ENCODE measurements at regions not wholly inside any gene's neighbourhood (a gene's known extent, or its start where the extent isn't known, plus 50 kb on each side); places are given as distances from the start of the nearest gene placed in this dataset.

DNA sequence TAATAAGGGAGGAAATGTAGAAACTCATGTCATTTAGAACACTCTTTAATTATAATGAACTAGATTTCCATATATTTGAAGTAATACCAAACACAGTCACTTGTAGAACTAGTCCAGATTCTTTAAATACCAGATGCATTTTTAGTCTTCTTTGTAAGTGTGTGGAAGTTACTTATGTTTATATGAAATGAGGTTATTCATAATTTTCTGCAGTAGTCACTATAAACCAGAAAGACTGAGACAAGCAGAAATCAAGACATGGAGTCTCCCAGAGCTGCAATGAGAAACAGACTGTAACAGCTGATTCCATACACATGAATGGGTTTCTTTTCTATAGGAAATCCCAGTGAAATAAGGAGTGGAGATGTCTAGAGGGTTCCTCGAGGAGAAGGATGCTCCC, 216.6 kb upstream of the ZP4 start:
- H3K27ac Mint-ChIP-seq, result no peak overlapping the region
- peaks cover 4% of the 10 kb centered on the region for H3K9me3 Mint-ChIP-seq
- no peaks in the 10 kb centered on the region for H3K4me1 Mint-ChIP-seq
- H3K4me3 Mint-ChIP-seq, result no peak overlapping the region
- TF ChIP-seq CTCF (IDR thresholded peaks at IDR 0.05; ENCODE audit: unreplicated experiment), result no peak
- peaks cover 16% of the 10 kb centered on the region for H3K27me3 Mint-ChIP-seq (ENCODE audit: low read depth)
- H3K36me3 Mint-ChIP-seq, result no peaks in the 10 kb centered on the region
- DNase-seq (ENCODE audit: low spot score in 2 of 2, unreplicated experiment in 2 of 2), result no peak

DNA sequence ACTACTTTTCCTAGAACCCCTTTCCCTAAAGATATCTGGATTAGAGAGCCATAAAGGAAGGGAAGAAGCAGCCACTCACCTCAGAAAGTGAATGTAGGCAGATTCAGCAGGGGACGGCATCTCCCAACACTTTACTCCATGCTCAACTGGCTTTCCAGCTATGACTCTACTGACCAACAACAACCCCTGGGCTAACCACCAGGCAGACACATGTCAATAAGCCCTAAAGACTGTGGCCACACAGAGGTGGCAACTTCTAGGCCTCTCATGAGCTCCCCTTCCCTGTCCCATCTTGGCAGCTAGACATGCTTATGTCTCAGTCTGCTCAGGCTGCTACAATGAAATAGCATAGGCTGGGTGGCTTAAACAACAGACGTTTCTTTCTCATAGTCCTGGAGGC, 214.0 kb upstream of the ZP4 start:
- Mint-ChIP-seq H3K4me1 (no peaks in the 10 kb centered on the region), H3K27me3 (ENCODE audit: low read depth) (peaks cover 2% of the 10 kb centered on the region), H3K4me3 (no peak overlapping the region), H3K36me3 (no peaks in the 10 kb centered on the region), H3K27ac (no peak overlapping the region), H3K9me3 (peaks cover 9% of the 10 kb centered on the region)
- no peak for TF ChIP-seq CTCF (IDR thresholded peaks at IDR 0.05; ENCODE audit: unreplicated experiment)
- no peak for DNase-seq (ENCODE audit: low spot score in 2 of 2, unreplicated experiment in 2 of 2)

DNA sequence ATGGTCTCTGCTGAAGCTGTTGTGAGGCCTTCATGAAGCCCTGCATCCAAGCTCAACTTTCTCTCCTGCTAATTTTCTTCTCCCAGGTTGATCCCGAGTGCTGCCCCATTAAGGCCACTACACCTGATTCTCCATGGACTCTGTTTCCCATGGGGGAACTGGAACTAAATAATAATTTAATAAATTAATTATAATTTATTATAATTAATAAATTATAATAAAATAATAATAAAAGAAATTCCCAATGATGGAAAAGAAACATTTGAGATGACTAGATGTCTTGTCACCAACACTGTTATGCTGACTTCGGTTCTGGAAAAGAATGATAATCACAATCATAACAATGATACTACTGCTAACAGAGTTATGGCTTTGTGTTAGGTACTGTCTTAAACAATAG, 211.2 kb upstream of the ZP4 start:
- Mint-ChIP-seq H3K4me3 (no peak overlapping the region), H3K9me3 (peaks cover 13% of the 10 kb centered on the region), H3K4me1 (no peaks in the 10 kb centered on the region), H3K36me3 (no peaks in the 10 kb centered on the region), H3K27ac (no peak overlapping the region), H3K27me3 (ENCODE audit: low read depth) (no peaks in the 10 kb centered on the region)
- no peak for DNase-seq (ENCODE audit: low spot score in 2 of 2, unreplicated experiment in 2 of 2)
- no peak for TF ChIP-seq CTCF (IDR thresholded peaks at IDR 0.05; ENCODE audit: unreplicated experiment)

DNA sequence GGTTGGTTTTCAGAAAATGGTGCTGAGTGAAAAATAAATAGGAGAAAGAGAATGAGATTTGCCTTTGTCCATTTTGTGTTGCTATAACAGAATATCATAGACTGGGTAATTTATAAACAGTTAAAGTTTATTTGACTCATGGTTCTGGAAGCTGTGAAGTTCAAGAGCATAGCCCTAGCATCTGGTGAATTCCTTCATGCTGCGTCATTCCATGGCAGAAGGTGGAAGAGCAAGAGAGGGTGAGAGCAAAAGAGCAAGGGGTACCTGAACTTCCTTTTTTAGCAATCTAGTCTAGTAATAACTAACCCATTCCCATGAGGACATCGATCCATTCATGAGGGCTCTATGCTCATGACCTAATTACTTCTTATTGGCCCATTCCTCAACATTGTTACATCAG, 209.1 kb upstream of the ZP4 start:
- no peak for DNase-seq (ENCODE audit: low spot score in 2 of 2, unreplicated experiment in 2 of 2)

DNA sequence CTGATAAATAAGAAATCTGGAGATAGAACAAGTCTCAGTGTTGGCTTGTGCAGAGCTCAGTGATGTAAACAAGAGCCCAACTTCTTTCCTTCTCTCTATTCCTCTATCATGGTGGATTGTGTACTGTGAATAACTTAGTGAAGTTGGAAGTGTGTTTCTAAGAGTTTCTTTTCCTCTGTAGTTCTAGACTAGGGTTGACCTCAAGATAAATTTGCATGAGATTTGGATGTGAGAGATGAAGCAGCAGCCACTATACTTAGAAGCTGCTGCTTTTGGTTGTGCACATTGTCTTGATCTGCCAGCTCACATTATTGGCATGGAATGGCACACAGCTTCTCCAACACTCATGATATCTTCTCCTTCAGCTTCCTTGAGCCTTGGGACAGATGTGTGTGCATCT, 198.9 kb upstream of the ZP4 start:
- TF ChIP-seq CTCF (IDR thresholded peaks at IDR 0.05; ENCODE audit: unreplicated experiment), result no peak
- Mint-ChIP-seq H3K4me1 (peaks cover 4% of the 10 kb centered on the region), H3K4me3 (no peak overlapping the region)

More for the DNA sequence above, 209.1 kb upstream of the ZP4 start:
- H3K4me3 Mint-ChIP-seq, result no peak overlapping the region
- no peaks in the 10 kb centered on the region for H3K36me3 Mint-ChIP-seq
- no peak for TF ChIP-seq CTCF (IDR thresholded peaks at IDR 0.05; ENCODE audit: unreplicated experiment)
- no peak overlapping the region for H3K27ac Mint-ChIP-seq
- peaks cover 13% of the 10 kb centered on the region for H3K9me3 Mint-ChIP-seq
- no peaks in the 10 kb centered on the region for H3K27me3 Mint-ChIP-seq (ENCODE audit: low read depth)
- H3K4me1 Mint-ChIP-seq, result no peaks in the 10 kb centered on the region

More for the DNA sequence above, 198.9 kb upstream of the ZP4 start:
- Mint-ChIP-seq H3K9me3 (no peaks in the 10 kb centered on the region), H3K36me3 (no peaks in the 10 kb centered on the region), H3K27me3 (ENCODE audit: low read depth) (peaks cover 5% of the 10 kb centered on the region), H3K27ac (no peak overlapping the region)
- DNase-seq (ENCODE audit: low spot score in 2 of 2, unreplicated experiment in 2 of 2), result no peak

Measured in mesothelial cell of epicardium (in vitro differentiated cells).